ENCODE measurements at regions not wholly inside any gene's neighbourhood (a gene's known extent, or its start where the extent isn't known, plus 50 kb on each side); places are given as distances from the start of the nearest gene placed in this dataset.

DNA sequence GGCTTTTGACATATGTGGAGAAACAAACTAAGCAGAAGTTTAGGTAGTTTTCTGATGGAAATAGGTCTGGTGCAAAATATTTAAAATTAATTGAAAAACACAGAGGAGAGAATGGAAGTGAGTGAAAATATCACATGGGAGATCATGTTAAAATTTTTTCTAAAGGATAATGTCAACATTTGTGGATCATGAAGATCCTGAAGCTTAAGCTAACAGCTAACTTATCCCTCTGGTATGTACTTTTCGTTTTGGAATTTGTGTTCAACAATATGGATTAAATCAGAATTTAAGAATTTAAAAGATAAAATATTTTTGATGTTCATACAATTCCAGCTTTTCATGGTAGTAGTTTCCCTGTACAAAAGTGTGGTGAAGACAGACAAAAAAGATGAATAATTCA, 572.8 kb upstream of the FAM241A start:
- intact Hi-C loops (cut with micrococcal nuclease), result no loop called here

DNA sequence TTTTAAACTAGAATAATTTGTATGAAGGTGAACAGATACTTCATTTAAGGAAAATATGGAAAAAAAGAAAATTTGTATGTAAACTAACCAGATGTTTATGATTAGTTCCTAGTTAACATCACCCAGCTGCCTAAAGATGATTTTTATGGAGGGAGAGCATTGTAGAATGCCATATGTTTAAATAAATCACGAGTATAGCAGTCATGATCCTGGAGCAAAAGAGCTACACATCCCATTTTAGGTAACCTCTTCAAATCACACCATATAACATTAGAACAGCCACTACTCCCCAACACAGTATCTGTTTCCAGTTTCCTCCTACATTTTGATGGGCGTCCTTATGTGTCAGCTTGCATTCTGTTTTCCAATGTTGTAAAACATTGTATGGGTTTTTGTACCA, 571.9 kb upstream of the FAM241A start:
- intact Hi-C loops (cut with micrococcal nuclease), result no loop called here

DNA sequence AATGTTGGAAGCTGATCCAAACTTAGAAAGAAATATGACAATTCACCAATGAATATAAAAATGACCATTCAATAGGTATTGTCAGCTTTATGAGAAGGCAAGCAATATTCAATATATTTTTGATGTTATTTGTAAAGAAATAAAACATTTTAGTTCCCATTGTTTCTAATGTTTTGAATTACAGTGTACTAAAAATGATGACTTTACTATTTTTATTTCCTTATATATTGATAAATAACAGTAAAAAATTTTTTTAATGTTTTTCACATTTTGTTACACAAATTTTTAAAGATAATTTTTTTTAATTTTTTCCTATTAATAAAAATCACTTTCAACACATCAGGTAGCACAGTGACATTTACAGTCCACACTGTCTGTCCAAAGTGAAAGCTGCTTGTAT, 565.5 kb upstream of the FAM241A start:
- intact Hi-C loops (cut with micrococcal nuclease), result no loop called here

DNA sequence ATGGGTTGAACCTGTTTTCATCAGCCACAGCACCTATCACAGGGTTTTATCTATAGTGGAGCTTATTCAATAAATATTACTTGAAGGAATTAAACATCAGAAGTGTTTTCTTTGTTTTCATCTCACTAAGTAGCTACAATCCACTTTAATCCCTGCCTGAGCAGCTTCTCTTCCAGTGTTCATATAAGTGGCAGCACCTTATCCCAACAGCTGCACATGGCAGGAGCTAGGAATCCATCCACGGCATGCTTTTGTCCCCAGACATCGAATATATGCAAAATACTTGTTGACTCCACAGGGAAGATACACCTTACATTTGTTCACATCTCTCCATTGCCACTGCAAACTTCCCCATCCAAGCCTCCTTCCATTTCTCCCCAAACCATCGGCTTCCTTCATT, 549.8 kb upstream of the FAM241A start:
- intact Hi-C loops (cut with micrococcal nuclease), result no loop called here

DNA sequence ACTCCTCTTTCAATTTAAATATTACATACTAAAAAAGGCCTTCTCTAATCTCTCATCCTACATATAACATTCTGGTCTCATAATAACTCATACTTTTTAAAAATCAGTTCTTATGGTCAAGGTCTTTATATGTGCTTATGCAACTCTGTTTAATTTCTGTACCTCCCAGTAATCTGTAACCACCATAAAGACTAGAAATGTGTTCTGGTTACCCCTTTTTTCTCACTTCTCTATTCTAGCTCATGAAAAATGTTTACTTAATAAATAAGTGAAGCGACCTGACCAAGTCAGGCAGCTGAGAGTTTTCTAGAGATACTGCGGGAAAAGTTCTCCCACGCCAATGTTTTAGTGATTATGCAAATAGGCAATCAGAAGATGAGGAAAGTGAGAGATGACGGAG, 548.8 kb upstream of the FAM241A start:
- intact Hi-C loops (cut with micrococcal nuclease), result no loop called here

DNA sequence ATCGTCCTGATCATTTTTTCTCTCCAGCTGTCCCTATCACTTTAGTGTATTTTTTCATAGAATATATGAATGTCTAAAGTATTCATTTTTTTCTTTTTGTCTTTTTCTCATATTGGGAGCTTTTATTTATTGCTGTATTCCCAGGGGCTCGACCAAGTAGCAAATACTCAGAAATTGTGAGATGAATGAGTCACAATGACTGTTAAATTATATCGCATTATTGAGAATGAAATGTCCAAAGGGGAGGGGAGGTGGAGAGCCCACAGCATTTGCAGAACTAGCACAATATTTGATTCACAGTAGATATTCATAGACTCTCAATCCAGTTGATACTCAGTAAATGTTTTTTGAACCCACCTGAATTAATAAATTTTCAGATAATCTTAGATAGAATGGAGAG, 543.6 kb upstream of the FAM241A start:
- intact Hi-C loops (cut with micrococcal nuclease), result no loop called here

DNA sequence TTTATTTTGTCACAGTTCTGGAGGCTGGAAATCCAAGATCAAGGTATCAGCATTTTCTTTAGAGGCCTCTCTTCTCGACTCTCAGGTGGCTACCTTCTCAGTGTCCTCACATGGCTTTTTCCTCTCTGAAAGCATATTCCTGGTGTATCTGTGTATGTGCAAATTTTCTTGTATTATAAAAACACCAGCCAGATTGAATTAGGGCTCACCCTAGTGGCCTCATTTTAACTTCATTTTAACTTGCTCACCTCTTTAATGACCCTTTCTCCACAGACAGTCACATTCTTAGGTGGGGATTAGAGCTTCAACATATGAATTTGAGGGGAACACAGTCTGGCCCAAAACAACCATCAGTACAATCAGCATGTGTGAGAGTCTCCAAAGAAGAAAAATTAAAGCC, 542.4 kb upstream of the FAM241A start:
- intact Hi-C loops (cut with micrococcal nuclease), result no loop called here

DNA sequence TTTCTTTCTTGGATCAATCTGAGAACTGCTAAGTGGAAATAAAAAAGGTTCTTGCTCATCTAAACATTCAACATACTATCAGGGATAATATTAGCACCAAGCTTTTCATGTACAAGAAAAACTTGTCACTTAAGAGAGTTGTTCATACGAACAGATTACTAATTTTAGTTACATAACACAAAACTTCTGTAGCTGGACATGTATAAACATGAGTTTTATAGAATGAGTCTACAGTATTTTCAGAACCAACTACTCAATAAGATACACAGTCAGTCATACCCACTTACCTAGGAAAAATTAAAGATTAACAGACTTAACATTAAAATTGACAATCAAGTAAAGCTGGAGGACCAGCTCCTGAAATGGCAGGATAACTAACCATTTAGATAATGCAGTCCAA, 540.1 kb upstream of the FAM241A start:
- intact Hi-C loops (cut with micrococcal nuclease), result no loop called here

DNA sequence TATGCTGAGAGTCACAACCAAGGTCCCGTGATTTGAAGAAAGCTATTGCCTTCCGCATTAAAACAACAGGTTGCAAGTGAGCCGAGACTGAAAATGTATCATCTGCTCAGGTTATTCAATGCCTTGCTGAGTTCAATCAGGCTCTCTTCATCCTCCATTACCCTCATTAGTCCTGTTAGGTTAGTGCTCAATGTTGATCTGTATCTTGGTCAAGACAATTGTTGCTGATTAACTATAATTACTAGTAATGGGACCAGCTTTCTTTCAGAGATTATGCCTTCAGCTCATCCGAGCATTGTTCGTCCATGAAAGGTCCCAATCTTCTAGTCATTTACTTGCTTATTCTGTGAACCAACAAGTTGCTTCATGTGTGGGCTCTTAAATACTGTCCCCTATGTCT, 534.6 kb upstream of the FAM241A start:
- intact Hi-C loops (cut with micrococcal nuclease), result no loop called here

DNA sequence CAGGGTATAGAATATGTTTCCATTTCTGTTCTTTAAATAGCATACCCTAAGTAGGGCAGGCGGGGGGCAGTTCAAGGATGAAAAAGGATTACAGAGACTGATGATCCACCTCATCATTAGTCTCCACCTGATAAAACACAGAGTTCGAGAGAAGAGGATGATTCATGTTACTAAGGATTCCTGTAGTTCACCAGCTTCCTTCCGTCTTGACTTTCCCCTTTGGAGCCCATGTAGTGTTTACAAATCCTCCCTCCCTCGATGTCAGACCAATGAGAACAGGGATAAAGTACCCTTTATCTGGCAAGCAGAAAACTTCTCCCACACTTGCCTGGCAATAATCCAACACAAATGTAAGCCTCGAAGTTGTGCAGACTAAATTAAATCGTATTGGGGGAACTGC, 526.3 kb upstream of the FAM241A start:
- intact Hi-C loops (cut with micrococcal nuclease), result no loop called here

DNA sequence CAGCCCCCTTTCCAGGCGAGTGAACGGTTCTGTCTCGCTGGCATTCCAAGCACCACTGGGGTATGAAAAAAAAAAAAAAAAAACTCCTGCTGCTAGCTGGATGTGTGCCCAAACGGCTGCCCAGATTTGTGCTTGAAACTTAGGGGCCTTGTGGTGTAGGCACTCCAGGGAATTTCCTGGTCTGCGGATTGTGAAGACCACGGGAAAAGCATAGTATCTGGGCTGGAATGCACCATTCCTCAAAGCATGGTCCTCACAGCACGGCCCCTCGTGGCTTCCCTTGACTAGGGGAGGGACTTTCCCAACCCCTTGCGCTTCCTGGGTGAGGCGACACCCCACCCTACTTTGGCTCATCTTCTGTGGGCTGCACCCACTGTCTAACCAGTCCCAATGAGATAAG, 516.8 kb upstream of the FAM241A start:
- intact Hi-C loops (cut with micrococcal nuclease), result no loop called here

DNA sequence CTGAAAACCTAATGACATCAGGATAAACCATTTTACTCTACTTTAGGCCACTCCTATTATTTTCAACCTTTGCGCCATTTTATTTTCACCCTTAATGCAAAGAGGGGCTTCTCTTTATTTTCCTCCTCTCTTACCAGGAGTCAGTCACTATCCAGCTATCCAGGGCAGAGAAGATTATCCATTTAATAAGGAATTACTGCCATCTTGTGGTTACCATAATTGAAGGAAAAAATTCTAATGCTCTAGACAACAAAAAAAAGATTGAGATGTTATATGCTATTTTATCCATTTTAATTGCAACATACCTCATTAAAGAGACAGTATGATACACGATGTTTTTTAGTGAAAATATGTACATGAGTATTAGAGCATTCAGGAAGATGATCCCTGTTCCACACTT, 514.5 kb upstream of the FAM241A start:
- intact Hi-C loops (cut with micrococcal nuclease), result loop anchor here (2.0 to 5.0 kb wide), 2 partner anchors 998 to 1632 kb away; no protein-coding TSS in a partner anchor

DNA sequence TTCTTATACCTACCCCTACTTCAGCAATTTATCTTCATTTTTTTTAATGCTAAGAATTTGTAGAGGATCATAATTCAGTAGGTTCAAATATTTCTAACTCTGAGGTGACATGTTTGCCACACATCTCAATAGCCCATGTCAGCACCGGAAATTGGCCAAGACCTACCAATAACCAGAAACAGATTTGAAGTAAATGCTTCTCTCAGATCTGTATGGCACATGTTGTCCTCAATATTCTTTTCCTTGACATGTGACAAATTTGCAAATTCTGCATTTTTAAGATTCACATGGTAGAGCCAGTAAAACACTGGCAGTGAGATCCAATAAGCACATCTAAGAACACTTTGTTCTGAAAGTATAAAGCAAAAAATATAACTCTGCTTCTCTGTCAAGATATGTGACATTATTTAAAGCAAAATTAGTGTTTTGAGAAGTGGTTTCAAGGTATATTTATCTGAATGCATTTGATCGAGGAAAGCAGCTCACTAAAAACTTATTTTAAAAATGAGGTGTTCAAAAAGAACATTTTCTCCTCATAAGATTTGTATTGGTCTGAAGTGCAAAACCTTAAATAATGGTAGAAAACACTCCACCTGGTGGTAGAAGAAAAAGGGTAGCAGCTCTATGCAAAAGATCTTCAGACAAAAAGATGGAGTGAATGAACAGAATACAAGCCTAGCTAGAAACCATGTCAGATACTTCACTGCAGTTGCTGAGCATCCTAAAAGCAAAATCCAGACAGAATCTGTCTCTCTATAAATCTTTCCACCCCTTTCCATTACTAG, 513.8 kb upstream of the FAM241A start:
- intact Hi-C loops (cut with micrococcal nuclease), result loop anchor here (2.0 to 5.0 kb wide), 2 partner anchors 999 to 1633 kb away; no protein-coding TSS in a partner anchor

DNA sequence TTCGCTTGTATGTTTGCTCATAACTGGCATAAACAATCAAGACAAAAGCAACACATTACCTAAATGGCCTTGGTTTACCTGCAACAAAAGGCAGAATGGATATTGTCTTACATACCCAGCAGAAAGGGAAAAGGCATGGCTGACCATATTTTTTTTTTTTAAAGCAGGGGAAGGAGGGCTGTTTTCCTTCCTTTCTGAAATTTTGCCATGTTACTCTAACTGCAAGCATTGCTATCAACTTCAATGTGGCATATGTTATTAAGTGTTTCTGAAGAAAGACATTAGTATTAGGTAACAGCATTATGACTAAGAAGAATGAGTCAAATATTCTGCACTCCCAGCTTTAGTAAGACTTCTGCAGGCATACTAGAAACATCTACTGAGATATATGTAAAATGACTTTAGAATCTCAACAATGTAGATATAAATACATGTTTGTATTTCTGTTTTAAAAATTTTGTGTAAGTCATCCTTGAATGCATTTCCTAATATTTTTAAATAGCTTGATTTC, 512.6 kb upstream of the FAM241A start:
- intact Hi-C loops (cut with micrococcal nuclease), result loop anchor here (5.0 kb wide), 1 partner anchor 1000 kb away; no protein-coding TSS in a partner anchor

DNA sequence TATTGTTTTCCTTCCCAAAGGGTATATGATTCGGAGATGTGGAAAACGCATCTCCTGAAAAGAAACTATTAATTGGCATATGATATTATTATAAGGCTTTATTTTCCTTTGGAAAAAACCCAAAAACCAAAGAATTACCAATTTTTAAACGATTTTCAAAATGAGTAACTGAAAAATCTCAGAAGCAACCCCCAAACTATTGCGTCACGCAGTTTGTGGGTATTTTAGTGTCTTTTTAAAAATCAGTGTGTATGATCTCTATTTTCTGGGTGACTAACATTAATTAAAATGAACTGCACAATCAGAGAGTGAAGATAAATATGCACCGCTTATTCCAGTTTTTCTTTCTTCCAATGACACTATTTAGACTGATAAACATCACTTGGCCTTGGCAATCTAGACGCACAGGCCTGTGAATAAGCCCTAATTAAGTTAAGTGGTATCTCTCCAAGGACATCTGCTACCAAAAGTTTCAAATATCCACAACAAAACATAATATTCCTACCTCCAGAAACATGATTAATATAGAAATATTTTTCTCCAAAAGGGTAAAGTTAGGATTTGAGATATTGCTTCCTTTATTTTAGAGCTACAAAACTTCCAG, 511.5 kb upstream of the FAM241A start:
- intact Hi-C loops (cut with micrococcal nuclease), result loop anchor here (5.0 kb wide), 1 partner anchor 1001 kb away; no protein-coding TSS in a partner anchor

DNA sequence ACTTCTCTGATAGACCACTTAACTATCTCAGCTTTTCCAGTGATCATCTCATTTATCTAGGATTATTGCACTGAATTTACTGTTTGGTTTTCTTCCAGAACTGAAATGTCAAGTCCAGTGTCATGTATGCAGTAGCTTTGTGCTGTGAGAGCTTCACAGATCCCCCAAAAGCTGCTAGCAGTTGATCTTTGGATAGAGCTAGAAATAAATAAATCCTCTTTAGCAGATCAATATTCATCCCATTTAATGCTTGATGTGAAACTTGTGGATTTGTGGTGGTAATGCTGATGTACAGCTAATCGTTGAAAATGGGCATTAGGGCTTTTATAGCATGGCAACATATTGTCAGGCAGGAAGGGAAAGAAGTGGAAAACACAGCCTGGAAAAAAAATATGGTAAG, 509.6 kb upstream of the FAM241A start:
- intact Hi-C loops (cut with micrococcal nuclease), result no loop called here

DNA sequence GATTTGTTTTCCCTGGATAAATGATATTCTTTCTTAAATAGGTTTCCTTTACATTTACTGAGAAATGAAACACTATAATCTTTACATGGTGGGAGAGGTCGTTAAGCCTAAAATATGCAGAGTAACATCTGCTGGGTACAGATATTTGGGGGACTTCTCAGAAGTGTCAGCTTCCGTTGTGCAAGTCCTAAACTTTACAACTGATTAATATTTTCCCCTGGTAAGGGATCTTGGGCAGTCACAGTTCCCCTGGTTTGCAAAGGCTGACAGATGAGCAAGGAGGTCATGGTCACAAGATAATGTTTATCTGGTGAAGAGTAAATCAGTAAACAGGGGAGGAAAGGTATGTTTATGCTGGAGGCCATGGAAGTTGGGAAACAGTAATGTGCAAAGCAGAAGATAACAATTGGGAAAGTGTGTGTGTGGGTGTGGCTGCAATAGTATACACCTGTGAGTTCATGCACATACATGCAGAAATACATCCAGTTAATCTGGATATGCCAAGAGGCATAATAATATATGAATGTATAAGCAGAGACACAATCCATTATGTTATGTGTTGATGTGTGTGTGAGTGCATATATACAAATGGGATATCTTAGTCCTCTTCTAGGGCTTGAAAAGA, 508.2 kb upstream of the FAM241A start:
- intact Hi-C loops (cut with micrococcal nuclease), result no loop called here

DNA sequence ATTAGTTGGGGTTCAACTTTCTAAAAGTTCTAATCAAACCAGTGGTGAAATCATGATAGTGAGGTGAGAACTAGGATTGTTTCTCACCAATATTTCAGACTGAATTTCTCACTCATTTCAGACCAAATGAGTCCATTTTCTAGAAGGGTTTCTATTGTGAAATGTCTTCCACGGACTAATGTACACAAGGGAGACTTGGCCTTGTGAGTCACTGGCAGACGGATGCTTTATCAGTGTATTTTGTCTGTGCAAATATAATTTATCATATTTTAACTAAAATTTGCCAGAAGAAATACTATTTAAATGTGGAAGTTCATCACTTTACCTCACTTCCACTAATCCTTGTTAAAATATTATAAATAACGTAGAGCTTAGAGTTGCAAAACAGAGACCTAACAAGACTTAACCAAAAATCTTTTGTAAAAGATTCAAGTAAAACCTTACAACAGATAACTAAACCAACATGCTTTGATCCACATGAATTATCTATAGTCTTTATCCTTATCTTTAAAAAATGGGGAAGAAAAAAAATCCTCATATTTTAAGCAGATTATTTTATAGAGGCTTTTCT, 506.0 kb upstream of the FAM241A start:
- intact Hi-C loops (cut with micrococcal nuclease), result no loop called here

DNA sequence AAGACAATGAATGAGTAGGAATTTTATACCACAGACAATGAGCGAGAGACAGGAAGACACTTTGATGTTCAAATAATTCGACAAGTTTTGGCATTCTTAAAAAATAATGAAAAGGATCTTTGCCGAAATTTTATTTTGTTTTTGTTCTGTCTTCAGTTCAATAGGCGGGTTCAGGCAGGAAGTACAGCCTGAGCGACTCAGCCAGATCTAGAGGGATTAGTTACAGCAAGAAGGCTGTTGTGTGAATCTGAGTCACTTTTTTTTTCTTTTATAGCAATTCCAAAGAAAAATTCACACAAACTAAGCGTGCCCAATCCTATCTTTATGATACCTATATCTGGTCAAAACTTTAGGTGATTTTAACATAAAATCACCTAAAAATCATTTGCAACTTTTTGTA, 505.4 kb upstream of the FAM241A start:
- intact Hi-C loops (cut with micrococcal nuclease), result no loop called here

DNA sequence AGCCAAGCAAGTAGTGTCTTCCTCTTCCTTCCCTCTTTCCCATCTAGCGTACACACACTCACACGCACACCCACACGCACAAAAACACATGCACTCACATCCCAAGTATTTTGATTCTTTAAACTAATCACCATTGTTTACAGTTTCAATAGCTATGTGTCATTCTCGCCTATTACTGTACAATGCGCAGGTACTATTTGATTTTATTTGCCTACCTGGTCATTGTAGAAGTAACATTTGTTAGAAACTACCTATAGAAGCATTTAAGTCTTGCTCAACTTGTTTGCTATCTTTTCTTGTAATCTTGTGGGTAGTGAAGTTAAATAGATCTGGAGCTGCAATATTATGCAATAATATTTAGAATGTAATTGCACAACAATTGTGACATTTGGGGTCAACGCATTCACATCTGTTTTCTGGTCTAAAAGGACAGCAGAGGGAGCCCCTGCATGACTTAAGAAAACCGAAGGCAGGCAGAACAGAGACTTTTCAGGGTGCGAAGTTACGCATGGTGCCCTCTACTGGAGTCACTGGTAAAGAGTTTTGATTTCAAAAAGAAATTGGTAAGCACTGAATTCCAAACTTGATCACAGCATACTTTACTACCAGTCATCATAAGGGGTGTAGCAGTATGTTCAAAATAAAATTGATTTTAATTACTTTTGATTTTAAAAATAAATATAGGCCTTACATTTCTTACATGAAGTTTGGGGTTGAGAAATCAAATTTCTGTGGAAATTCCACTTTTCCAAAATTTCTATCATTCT, 503.3 kb upstream of the FAM241A start:
- intact Hi-C loops (cut with micrococcal nuclease), result loop anchor here (1.0 kb wide), 3 partner anchors 212 to 389 kb away; no protein-coding TSS in a partner anchor

DNA sequence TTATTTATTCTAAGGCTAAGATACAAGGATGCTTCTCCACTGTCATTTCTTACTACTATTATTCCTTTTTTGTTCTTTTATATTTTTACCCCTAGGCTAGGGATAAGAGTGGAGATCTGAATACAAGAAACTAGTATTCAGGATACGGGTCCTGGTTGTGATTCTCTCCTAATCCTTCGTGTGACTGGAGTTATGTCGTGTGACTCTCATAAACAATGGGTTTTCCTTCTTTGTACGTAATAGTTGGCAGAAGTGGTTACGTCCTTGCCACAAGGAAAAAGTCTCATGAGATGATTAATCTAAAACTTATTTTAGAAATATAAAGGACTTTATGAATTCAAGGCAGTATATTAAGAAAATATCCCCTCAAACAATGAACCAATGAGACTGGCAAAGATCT, 497.2 kb upstream of the FAM241A start:
- intact Hi-C loops (cut with micrococcal nuclease), result no loop called here

All from T-helper 1 cell treated with Interleukin-12 subunit alpha and Interleukin-12 subunit beta and Interleukin-4 antibody, amounts not matched to agents 30 ng/mL and 1 ng/mL, for 36 hours (primary cell).